ENCODE measurements at regions not wholly inside any gene's neighbourhood (a gene's known extent, or its start where the extent isn't known, plus 50 kb on each side); places are given as distances from the start of the nearest gene placed in this dataset.

GRCh38 chr4:166459621-166460020 lies 586.6 kb downstream of the TLL1 start:
- no peak for TF ChIP-seq CTCF (IDR thresholded peaks at IDR 0.05)
- Mint-ChIP-seq H3K27ac (no peak overlapping the region), H3K36me3 (ENCODE audit: low read depth) (no peaks in the 10 kb centered on the region), H3K27me3 (no peaks in the 10 kb centered on the region), H3K4me3 (no peak overlapping the region), H3K9me3 (no peaks in the 10 kb centered on the region), H3K4me1 (no peaks in the 10 kb centered on the region)
- no peak for DNase-seq
- ATAC-seq (ENCODE audit: low read depth): no peak
- intact Hi-C loops (cut with micrococcal nuclease): no loop called here
- POLR2A ChIA-PET: no interaction called here
- CTCF ChIA-PET: no interaction called here

GRCh38 chr4:166460769-166461550 lies 587.9 kb downstream of the TLL1 start:
- DNase-seq (no peak), ATAC-seq (ENCODE audit: low read depth) (no peak)
- Mint-ChIP-seq H3K27ac (no peak overlapping the region), H3K36me3 (ENCODE audit: low read depth) (no peaks in the 10 kb centered on the region), H3K9me3 (no peaks in the 10 kb centered on the region), H3K4me1 (no peaks in the 10 kb centered on the region), H3K27me3 (no peaks in the 10 kb centered on the region), H3K4me3 (no peak overlapping the region)
- intact Hi-C loops (cut with micrococcal nuclease): no loop called here
- POLR2A ChIA-PET: no interaction called here
- no peak for TF ChIP-seq CTCF (IDR thresholded peaks at IDR 0.05)
- CTCF ChIA-PET: no interaction called here

DNA sequence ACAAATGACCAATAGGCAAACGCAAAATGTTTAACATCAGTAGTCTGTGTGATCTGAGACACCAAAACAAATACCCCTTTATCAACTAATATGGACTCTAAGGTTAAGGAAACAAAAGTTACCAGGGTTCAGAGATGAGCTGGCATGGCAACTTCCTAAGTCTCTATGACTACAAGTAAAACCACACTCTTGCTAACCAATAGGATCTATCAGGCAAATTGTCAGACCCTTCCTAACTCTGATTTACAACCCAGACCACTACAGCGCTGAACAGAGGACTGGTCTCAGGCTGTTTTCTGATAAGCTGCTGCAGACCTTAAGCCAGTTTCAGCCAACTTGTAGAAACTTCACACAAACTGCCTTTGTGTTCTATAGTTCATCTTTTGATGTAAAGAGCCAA lies 608.0 kb downstream of the TLL1 start:
- ChIA-PET POLR2A (no interaction called here), CTCF (no interaction called here)
- Mint-ChIP-seq H3K4me1 (no peaks in the 10 kb centered on the region), H3K27ac (no peak overlapping the region), H3K27me3 (no peaks in the 10 kb centered on the region), H3K36me3 (ENCODE audit: low read depth) (no peaks in the 10 kb centered on the region), H3K9me3 (peaks cover 2% of the 10 kb centered on the region), H3K4me3 (no peak overlapping the region)
- ATAC-seq (ENCODE audit: low read depth): no peak
- no peak for TF ChIP-seq CTCF (IDR thresholded peaks at IDR 0.05)
- intact Hi-C loops (cut with micrococcal nuclease): no loop called here
- no peak for DNase-seq

DNA sequence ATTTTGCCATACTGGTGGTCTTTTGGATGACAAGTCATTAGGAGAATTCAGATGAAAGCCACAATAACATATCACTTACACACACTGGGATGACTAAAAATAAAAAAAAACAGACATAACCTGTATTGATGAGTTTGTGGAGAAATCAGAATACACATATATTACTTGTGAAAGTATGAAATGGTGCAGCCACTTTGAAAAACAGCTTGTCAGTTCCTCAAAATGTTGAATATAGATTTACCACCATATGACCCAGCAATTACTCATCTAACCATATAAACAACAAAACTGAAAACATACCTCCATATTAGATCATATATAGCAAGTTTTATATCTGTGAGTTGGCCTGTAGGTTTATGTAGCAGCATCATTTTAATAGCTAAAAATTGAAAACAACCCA lies 608.7 kb downstream of the TLL1 start:
- no peak for ATAC-seq (ENCODE audit: low read depth)
- intact Hi-C loops (cut with micrococcal nuclease): no loop called here
- no peak for TF ChIP-seq CTCF (IDR thresholded peaks at IDR 0.05)
- Mint-ChIP-seq H3K36me3 (ENCODE audit: low read depth) (no peaks in the 10 kb centered on the region), H3K4me3 (no peak overlapping the region), H3K9me3 (peaks cover 2% of the 10 kb centered on the region), H3K27me3 (no peaks in the 10 kb centered on the region), H3K4me1 (no peaks in the 10 kb centered on the region), H3K27ac (no peak overlapping the region)
- CTCF ChIA-PET: no interaction called here
- no peak for DNase-seq
- POLR2A ChIA-PET: no interaction called here

DNA sequence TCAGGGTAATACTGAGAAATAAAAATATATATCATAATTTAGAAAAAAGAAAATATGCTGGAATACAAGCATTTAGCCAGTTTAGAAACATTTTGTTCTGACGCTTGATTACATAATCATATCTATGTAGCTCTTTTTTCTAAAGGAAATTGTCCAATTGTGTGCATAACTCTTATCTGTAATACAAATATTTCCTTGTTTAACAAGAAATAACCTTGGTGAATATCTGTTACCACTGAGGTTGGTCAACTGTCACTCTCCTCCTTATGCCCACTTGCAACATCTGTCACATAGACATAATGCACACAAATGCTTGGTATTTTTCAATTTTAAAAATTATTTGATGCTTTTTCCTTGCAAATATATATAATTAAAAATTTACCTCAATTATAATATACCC lies 609.7 kb downstream of the TLL1 start:
- TF ChIP-seq CTCF (IDR thresholded peaks at IDR 0.05): no peak
- POLR2A ChIA-PET: no interaction called here
- CTCF ChIA-PET: no interaction called here
- peaks cover 2% of the 10 kb centered on the region for H3K9me3 Mint-ChIP-seq
- H3K27ac Mint-ChIP-seq: no peak overlapping the region
- no peaks in the 10 kb centered on the region for H3K4me1 Mint-ChIP-seq
- H3K27me3 Mint-ChIP-seq: no peaks in the 10 kb centered on the region
- H3K4me3 Mint-ChIP-seq: no peak overlapping the region
- intact Hi-C loops (cut with micrococcal nuclease): no loop called here
- no peaks in the 10 kb centered on the region for H3K36me3 Mint-ChIP-seq (ENCODE audit: low read depth)
- no peak for DNase-seq
- no peak for ATAC-seq (ENCODE audit: low read depth)
